ACHN (cell line): ENCODE measurements at regions not wholly inside any gene's neighbourhood (a gene's known extent, or its start where the extent isn't known, plus 50 kb on each side); places are given as distances from the start of the nearest gene placed in this dataset.
A peak's percentile ranks its signal among the peaks of the same experiment; 100 is the strongest.
"Not testable (repeated sequence)": the region's sequence is repeated elsewhere in the genome, so short reads cannot be mapped to it uniquely, and the experiment has no call there.

Experiments
- DNase-seq: peaks from one replicate; pipeline ENCODE4 v3.0.0-alpha.2; 2015
- in situ Hi-C: cut with HindIII; loops from 2 replicates; pipeline ENCODE4 v1.10.0; 2017; ENCODE audit warnings: low sequenced_read_pairs, low pct_ligation_motif_present, low pct_unique_long_range_greater_than_20kb

GRCh38 chr3:24545887-24546286 is 51.2 kb upstream of the THRB start:
- no peak for DNase-seq
- in situ Hi-C loops = no loop called here

GRCh38 chr3:24548278-24548677 is 53.6 kb upstream of the THRB start:
- DNase-seq = no peak
- in situ Hi-C loops = no loop called here

- DNase-seq = no peak
- in situ Hi-C loops = no loop called here
These were observed 55.9 kb upstream of the THRB start for GRCh38 chr3:24550588-24550987.

GRCh38 chr3:24551626-24552025 is 57.0 kb upstream of the THRB start:
- in situ Hi-C loops = no loop called here
- DNase-seq = no peak

DNA sequence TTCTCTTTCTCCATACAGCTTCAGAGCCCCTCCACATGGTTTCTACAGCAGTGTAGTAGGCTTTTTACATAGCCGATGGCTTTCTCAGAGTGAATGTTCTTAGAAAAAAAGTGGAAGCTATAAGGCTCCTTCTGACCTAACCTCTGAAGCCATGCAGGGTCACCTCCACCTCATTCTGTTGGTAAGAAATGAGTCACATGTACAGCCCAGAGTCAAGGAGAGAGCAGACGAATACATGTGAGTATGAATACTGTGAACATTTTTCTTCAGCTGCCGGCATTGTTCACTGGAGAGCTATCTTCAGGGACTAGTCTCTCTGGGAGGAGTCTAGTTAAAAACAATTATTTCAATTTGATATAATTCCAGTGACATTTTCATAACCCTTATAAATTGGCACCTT is 68.2 kb upstream of the THRB start:
- in situ Hi-C loops = no loop called here
- DNase-seq = no peak

GRCh38 chr3:24565053-24565452 is 70.4 kb upstream of the THRB start:
- in situ Hi-C loops = no loop called here
- no peak for DNase-seq

GRCh38 chr3:24565656-24566055 is 71.0 kb upstream of the THRB start:
- in situ Hi-C loops = no loop called here
- no peak for DNase-seq

- in situ Hi-C loops = no loop called here
- no peak for DNase-seq
These were observed 72.3 kb upstream of the THRB start for GRCh38 chr3:24566927-24567326.

DNA sequence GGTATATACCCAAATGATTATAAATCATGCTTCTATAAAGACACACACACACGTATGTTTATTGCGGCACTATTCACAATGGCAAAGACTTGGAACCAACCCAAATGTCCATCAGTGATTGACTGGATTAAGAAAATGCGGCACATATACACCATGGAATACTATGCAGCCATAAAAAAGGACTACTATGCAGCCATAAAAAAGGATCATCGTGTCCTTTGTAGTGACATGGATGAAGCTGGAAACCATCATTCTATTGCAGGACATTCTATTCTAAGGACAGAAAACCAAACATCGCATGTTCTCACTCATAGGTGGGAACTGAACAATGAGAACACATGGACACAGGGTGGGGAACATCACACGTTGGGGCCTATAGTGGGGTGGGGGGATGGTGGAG is 77.8 kb upstream of the THRB start:
- DNase-seq, in situ Hi-C loops: not testable (repeated sequence)

- no peak for DNase-seq
- in situ Hi-C loops = no loop called here
These were observed 78.9 kb upstream of the THRB start for GRCh38 chr3:24573576-24573975.

DNA sequence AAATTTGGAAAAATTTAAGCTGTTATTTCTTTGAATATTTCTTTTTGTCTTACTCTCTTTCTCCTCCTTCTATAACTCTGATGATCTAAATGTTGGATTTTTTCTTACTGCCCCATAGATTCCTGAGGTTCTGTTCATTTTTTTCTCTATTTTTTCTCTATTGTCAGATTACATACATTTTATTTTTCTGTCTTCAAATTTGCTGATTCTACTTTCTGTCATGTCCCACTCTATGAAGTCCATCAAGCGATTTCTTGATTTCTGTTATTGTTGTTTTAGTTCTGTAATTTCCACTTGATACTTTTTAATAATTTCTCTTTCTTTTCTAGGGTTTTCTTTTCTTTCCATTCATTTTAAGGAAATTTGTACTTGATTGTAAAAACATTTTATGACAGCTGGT is 83.7 kb upstream of the THRB start:
- in situ Hi-C loops = no loop called here
- DNase-seq = no peak

DNA sequence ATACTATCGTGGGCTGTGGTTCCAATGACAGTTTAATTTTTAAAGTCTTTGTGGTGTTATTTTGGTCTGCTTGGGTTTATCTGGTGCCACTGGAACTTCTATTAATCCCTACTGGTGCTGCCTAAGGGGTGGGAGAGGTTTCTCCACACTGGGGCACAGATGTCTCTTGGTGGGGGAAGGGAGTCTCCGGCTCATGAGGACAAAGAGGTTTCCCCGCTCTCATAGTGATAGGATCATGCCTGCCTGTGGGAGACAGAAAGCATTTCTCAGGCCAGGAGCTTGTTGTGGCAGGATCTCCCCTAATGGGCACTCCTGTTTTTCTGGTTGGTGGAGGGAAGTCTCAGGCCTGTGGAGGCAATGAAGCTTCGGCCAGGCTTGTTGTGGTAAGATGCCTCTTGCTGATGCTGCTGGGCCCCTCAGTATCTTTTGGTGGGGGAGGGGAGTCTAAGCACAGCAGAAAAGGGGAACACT is 84.3 kb upstream of the THRB start:
- in situ Hi-C loops = no loop called here
- no peak for DNase-seq

GRCh38 chr3:24582431-24583403 is 88.1 kb upstream of the THRB start:
- DNase-seq = peak; percentile 14
- in situ Hi-C loops = no loop called here

GRCh38 chr3:24586920-24587319 is 92.3 kb upstream of the THRB start:
- in situ Hi-C loops = no loop called here
- DNase-seq = no peak

DNA sequence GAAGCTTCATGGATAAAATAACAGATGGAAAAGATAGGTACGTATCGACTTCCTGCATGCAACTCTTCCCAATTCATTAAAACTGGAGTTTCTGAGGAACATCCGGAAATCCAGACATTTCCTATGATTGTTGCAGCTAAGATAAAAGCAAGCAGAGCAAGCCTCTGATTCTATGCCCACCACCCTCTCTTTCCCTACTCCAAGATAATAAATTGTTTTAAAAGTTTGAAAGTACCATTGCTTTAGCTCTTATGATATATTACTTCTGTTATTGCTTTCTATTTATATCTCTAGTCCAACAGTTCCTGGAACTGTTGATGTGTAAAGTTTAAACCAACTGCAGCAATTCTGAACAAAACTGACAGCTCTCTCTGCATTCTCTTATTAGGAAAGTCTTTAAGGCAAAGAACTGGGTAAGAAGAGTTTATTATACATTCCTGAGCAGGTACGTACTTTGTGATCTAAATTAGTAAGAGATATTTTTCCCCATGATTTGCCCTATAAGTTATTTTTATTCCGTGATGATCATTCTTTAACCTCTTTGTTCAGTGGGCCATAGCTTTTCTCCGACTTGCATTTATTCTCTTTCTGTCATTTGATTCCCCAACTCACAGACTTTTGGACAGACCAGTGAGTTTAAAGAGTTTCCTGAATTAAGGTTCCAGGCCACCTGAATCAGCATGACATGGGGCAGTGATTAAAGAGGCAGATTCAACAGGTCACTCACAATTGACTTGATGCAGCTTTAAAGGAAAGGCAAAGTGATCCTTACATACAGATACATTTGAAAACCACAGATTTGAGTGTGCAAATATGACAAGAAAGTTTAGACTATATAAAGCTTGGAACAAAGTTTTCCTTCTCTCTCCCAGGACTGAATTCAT is 94.2 kb upstream of the THRB start:
- no peak for DNase-seq

DNA sequence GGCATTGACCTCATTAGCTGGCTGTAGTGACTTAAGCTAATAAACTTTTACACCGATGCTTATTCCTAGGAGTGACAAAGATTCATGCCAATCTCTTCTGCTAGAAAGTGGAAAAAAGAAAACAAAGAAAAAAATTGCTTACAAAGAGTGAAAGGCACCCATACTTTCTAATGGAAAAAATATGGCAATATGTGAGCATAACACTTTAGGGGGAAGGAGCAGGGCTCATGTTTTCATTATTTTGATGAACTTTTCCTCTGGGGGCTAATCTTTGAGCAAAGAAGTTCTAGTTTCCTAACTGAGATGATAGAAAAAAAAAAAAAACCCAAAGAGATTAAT is 94.8 kb upstream of the THRB start:
- in situ Hi-C loops = no loop called here
- DNase-seq = no peak

More for the DNA sequence above, 94.2 kb upstream of the THRB start:
- in situ Hi-C loops = no loop called here

- in situ Hi-C loops = no loop called here
- DNase-seq = no peak
These were observed 95.6 kb upstream of the THRB start for GRCh38 chr3:24589931-24590880.

DNA sequence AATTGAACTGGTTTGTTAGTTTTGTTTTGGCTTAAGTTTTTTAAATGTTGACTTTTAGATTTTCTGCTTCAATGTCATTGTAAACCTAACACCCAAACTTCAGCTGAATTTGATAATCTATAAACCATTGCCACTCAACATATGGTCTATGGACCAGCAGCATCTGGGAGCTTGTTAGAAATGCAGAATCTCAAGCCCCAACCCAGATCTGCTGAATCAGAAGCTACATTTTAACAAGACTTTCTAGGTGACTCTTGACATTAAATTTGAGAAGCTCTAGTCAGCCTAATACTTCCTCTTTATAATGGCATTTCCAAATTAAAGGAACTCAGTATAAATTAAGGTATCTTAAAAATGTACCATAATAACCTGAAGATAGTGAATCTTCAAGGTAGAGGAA is 96.5 kb upstream of the THRB start:
- no peak for DNase-seq
- in situ Hi-C loops = no loop called here
